HepG2 (cell line): ENCODE measurements at regions not wholly inside any gene's neighbourhood (a gene's known extent, or its start where the extent isn't known, plus 50 kb on each side); places are given as distances from the start of the nearest gene placed in this dataset.

Experiments
- ATAC-seq: fragments of 200-7000 bp; cut with Tn5 transposase; 3 replicates; pipeline ENCODE4 v1.9.1; 2020; ENCODE audit warnings: mild to moderate bottlenecking, moderate library complexity
- BruUV-seq: library from RNA; stranded (reverse); fragments of 400-500 nt; replicated peaks from 2 replicates; lab custom pipeline; 2021; lab: Mats Ljungman, UMichigan
- CTCF ChIA-PET: fragments of 300-600 bp; formaldehyde crosslinking; extraction: SDS; loops from one replicate; lab custom pipeline; 2021; ENCODE audit warnings: low total read pairs, inconsistent platforms, low intra/inter-chr PET ratio; lab: Yijun Ruan, JAX
- POLR2A ChIA-PET: fragments of 350-600 bp; sonication (Branson Sonifier 250); formaldehyde crosslinking; loops from one replicate; lab custom pipeline; 2020; ENCODE audit warnings: antibody characterized with exemption, inconsistent platforms; lab: Yijun Ruan, JAX
- DNase-seq: peaks from one replicate; pipeline ENCODE4 v3.0.0-alpha.2; 2015; ENCODE audit warnings: low spot score
- FAIRE-seq: peaks from 3 replicates; lab custom pipeline; 2011; peaks lifted over from hg19 to GRCh38; lab: Jason Lieb, UNC
- H2AFZ ChIP-seq: one replicate; pipeline ENCODE4 v1.6.1; 2011; ENCODE audit warnings: low read length, inconsistent platforms
- H3K27ac ChIP-seq: fragments of 300-600 bp; 3 replicates; pipeline ENCODE4 v1.8.0; 2011; ENCODE audit warnings: mixed run types, mild to moderate bottlenecking, mixed read lengths, low read length, inconsistent platforms; ENCODE audit not compliant: insufficient read depth; ENCODE audit errors: extremely low read length
- H3K27me3 ChIP-seq, 2 experiments: fragments of 200-600 bp in 1 of 2; 2 replicates in 1 of 2; 3 replicates in 1 of 2; pipeline versions ENCODE4 v1.6.0 to v1.8.0; 2011; ENCODE audit warnings: low read length in 2 of 2, mild to moderate bottlenecking in 2 of 2, moderate library complexity in 2 of 2, inconsistent platforms in 1 of 2; ENCODE audit not compliant: insufficient read depth in 2 of 2, control insufficient read depth in 1 of 2
- H3K36me3 ChIP-seq, 2 experiments: fragments of 200-600 bp in 1 of 2; replicated peaks in 1 of 2; 2 replicates in 1 of 2; 3 replicates in 1 of 2; pipeline versions ENCODE4 v1.5.1 to v1.8.0; 2011; ENCODE audit warnings: low read length in 2 of 2, inconsistent platforms in 1 of 2; ENCODE audit not compliant: insufficient read depth in 2 of 2, control insufficient read depth in 1 of 2
- H3K4me1 ChIP-seq: 2 replicates; pipeline ENCODE4 v1.5.1; 2012; ENCODE audit warnings: low read length, inconsistent platforms; ENCODE audit not compliant: insufficient read depth
- H3K4me2 ChIP-seq: 2 replicates; pipeline ENCODE4 v1.6.0; 2011; ENCODE audit warnings: low read depth, low read length, inconsistent platforms
- H3K4me3 ChIP-seq, 3 experiments: fragments of 200-600 bp in 1 of 3; sonication (generic), shearing (Covaris generic) in 1 of 3; replicated peaks in 1 of 3; 2 replicates each; pipeline ENCODE4 v1.5.1; 2011 to 2016; ENCODE audit warnings: low read length in 3 of 3, inconsistent platforms in 2 of 3, low read depth in 2 of 3, mild to moderate bottlenecking in 2 of 3, control low read depth in 1 of 3, mixed read lengths in 1 of 3; ENCODE audit not compliant: insufficient read depth in 1 of 3
- H3K79me2 ChIP-seq: one replicate; pipeline ENCODE4 v1.6.1; 2011; ENCODE audit warnings: low read length, inconsistent platforms; ENCODE audit not compliant: insufficient read depth
- H3K9ac ChIP-seq: 2 replicates; pipeline ENCODE4 v1.6.0; 2011; ENCODE audit warnings: mild to moderate bottlenecking, low read depth, low read length, inconsistent platforms; ENCODE audit not compliant: insufficient read depth
- H3K9me3 ChIP-seq: 2 replicates; pipeline ENCODE4 v1.5.1; 2012; ENCODE audit warnings: mild to moderate bottlenecking, low read length
- H4K20me1 ChIP-seq: 2 replicates; pipeline ENCODE4 v1.6.0; 2011; ENCODE audit warnings: inconsistent platforms, mild to moderate bottlenecking, low read length, moderate library complexity; ENCODE audit not compliant: insufficient read depth
- ARNT ChIP-seq: fragments of 450-650 bp; IDR thresholded peaks from 2 replicates; pipeline ENCODE4 v1.6.1; 2017
- EED ChIP-seq: sonication (generic); formaldehyde crosslinking; IDR thresholded peaks from 2 replicates; pipeline ENCODE4 v1.5.0; 2020; ENCODE audit warnings: mild to moderate bottlenecking, missing genetic modification reagents
- HNF4G ChIP-seq, 2 experiments: sonication (generic) in 1 of 2; formaldehyde crosslinking in 1 of 2; IDR thresholded peaks; 2 replicates each; pipeline versions ENCODE4 v1.4.0 to v1.6.1; 2011 to 2020; ENCODE audit warnings: borderline replicate concordance in 2 of 2, low read depth in 2 of 2, mild to moderate bottlenecking in 2 of 2, low read length in 1 of 2, missing genetic modification reagents in 1 of 2, moderate library complexity in 1 of 2
- KAT7 ChIP-seq: IDR thresholded peaks from 2 replicates; pipeline ENCODE4 v1.6.1; 2018; ENCODE audit warnings: borderline replicate concordance, missing compliant biosample characterization
- MED1 ChIP-seq: sonication (generic); formaldehyde crosslinking; IDR thresholded peaks from 2 replicates; pipeline ENCODE4 v1.4.0; 2020; ENCODE audit warnings: missing genetic modification reagents
- RBAK ChIP-seq: sonication (generic); formaldehyde crosslinking; IDR thresholded peaks from 2 replicates; pipeline ENCODE4 v1.5.1; 2020; ENCODE audit warnings: mild to moderate bottlenecking, missing genetic modification reagents
- SNAPC2 ChIP-seq: sonication (generic); formaldehyde crosslinking; IDR thresholded peaks from 2 replicates; pipeline ENCODE4 v1.8.1; 2022; ENCODE audit warnings: mild to moderate bottlenecking, missing genetic modification reagents
- ZBTB1 ChIP-seq: sonication (generic); formaldehyde crosslinking; IDR thresholded peaks from 2 replicates; pipeline ENCODE4 v1.4.0; 2020; ENCODE audit warnings: missing genetic modification reagents, borderline replicate concordance
- ZMYM3 ChIP-seq: sonication (generic); formaldehyde crosslinking; IDR thresholded peaks from 2 replicates; pipeline ENCODE4 v1.5.1; 2020; ENCODE audit warnings: mild to moderate bottlenecking, missing genetic modification reagents
- ZNF263 ChIP-seq: sonication (generic); formaldehyde crosslinking; IDR thresholded peaks from 2 replicates; pipeline ENCODE4 v1.4.0; 2020; ENCODE audit warnings: missing genetic modification reagents
- ZNF781 ChIP-seq: sonication (generic); formaldehyde crosslinking; IDR thresholded peaks from 2 replicates; pipeline ENCODE4 v1.5.1; 2020; ENCODE audit warnings: borderline replicate concordance, mild to moderate bottlenecking, missing genetic modification reagents; ENCODE audit errors: not compliant biosample characterization
- WGBS: methylation state at CpG from one replicate; pipeline ENCODE4 v1.1.6; 2017; ENCODE audit warnings: low lambda C conversion rate; 5-methylcytosine and 5-hydroxymethylcytosine counted together
- in situ Hi-C: cut with HindIII; loops from 2 replicates; pipeline ENCODE4 v1.10.0; 2017; ENCODE audit warnings: low pct_unique_long_range_greater_than_20kb; ENCODE audit not compliant: extremely low pct_ligation_motif_present
- intact Hi-C: fragments of 100-400 bp; cut with micrococcal nuclease; formaldehyde crosslinking; loops from one replicate; pipeline ENCODE4 v1.10.0; 2022; ENCODE audit not compliant: unreplicated experiment
- TF ChIP-seq, protein P1 (sequence below): IDR thresholded peaks from 2 replicates; pipeline ENCODE4 v1.6.1; 2018; ENCODE audit warnings: missing genetic modification reagents, mild to moderate bottlenecking, missing compliant biosample characterization

- H3K4me3 ChIP-seq, result no peak overlapping the region
- no peaks in the 10 kb centered on the region for H3K36me3 ChIP-seq
- POLR2A ChIA-PET, result no interaction called here
- H3K27ac ChIP-seq, result no peak overlapping the region
- no peaks in the 10 kb centered on the region for H4K20me1 ChIP-seq
- no peaks in the 10 kb centered on the region for H3K4me1 ChIP-seq
- no peak overlapping the region for H3K9ac ChIP-seq
- H3K79me2 ChIP-seq, result no peaks in the 10 kb centered on the region
- WGBS, result 0% methylated on average over 1 of the region's 1 CpG
- no peaks in the 10 kb centered on the region for H3K27me3 ChIP-seq
- H3K9me3 ChIP-seq, result no peaks in the 10 kb centered on the region
- no peak for TF ChIP-seq RBAK (CRISPR knock-in tag)
- TF ChIP-seq, all 625 proteins: peak for 0
- no peak for ATAC-seq
- BruUV-seq, result no TSS peak
- CTCF ChIA-PET, result no interaction called here
- in situ Hi-C loops, result no loop called here
- intact Hi-C loops, result no loop called here
- Histone ChIP-seq H3K4me2 (no peak overlapping the region), H2AFZ (no peak overlapping the region)
- FAIRE-seq, result no peak
- no peak for DNase-seq
Measured at GRCh38 chr3:117291476-117291875, 581.9 kb downstream of the TUSC7 start.

DNA sequence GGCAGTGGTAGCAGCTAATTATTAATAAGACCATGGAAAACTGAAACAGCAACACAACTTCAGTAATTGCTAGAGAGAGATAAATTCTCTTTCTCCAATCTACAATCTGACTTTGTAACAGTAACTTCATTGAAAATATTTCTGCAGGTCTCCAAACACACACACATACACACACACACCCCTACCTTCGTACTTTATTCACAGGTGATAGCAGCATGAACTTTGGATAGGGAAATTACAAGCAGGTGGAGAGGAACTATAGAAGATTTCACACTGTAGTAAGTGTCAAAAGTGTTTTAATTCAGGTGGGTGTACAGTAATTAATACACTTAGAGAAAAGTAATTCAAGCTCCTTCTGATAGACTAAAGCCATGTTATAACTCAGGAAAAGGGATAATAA is 587.5 kb downstream of the TUSC7 start:
- Histone ChIP-seq H3K9ac (no peak overlapping the region), H3K27ac (no peak overlapping the region), H2AFZ (no peak overlapping the region), H3K4me2 (no peak overlapping the region), H4K20me1 (no peaks in the 10 kb centered on the region), H3K9me3 (no peaks in the 10 kb centered on the region), H3K4me1 (no peaks in the 10 kb centered on the region), H3K4me3 (no peak overlapping the region), H3K27me3 (no peaks in the 10 kb centered on the region), H3K79me2 (no peaks in the 10 kb centered on the region), H3K36me3 (no peaks in the 10 kb centered on the region)
- intact Hi-C loops, result no loop called here
- ATAC-seq (no peak), FAIRE-seq (no peak), DNase-seq (no peak)
- TF ChIP-seq, protein P1, sequence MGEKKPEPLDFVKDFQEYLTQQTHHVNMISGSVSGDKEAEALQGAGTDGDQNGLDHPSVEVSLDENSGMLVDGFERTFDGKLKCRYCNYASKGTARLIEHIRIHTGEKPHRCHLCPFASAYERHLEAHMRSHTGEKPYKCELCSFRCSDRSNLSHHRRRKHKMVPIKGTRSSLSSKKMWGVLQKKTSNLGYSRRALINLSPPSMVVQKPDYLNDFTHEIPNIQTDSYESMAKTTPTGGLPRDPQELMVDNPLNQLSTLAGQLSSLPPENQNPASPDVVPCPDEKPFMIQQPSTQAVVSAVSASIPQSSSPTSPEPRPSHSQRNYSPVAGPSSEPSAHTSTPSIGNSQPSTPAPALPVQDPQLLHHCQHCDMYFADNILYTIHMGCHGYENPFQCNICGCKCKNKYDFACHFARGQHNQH (CRISPR knock-in tag), result no peak
- TF ChIP-seq ARNT, result no peak
- TF ChIP-seq ZNF263 (CRISPR knock-in tag), result no peak
- TF ChIP-seq SNAPC2 (CRISPR knock-in tag), result no peak
- no peak for TF ChIP-seq EED
- no peak for TF ChIP-seq HNF4G (IDR thresholded peaks at IDR 0.05; ENCODE audit: borderline replicate concordance, low read depth, low read length)
- no peak for TF ChIP-seq HNF4G (CRISPR knock-in tag; IDR thresholded peaks at IDR 0.05; ENCODE audit: borderline replicate concordance, low read depth)
- TF ChIP-seq ZNF781 (CRISPR knock-in tag), result no peak
- TF ChIP-seq MED1 (CRISPR knock-in tag), result no peak
- TF ChIP-seq KAT7 (CRISPR knock-in tag), result no peak
- no peak for TF ChIP-seq ZBTB1 (CRISPR knock-in tag)
- no peak for TF ChIP-seq ZMYM3
- 0% methylated on average over 1 of the region's 1 CpG for WGBS
- in situ Hi-C loops, result no loop called here
- BruUV-seq, result no TSS peak
- POLR2A ChIA-PET, result no interaction called here
- CTCF ChIA-PET, result no interaction called here
